ENCODE measurements at regions not wholly inside any gene's neighbourhood (a gene's known extent, or its start where the extent isn't known, plus 50 kb on each side); places are given as distances from the start of the nearest gene placed in this dataset.
"Not testable (repeated sequence)": the region's sequence is repeated elsewhere in the genome, so short reads cannot be mapped to it uniquely, and the experiment has no call there.

DNA sequence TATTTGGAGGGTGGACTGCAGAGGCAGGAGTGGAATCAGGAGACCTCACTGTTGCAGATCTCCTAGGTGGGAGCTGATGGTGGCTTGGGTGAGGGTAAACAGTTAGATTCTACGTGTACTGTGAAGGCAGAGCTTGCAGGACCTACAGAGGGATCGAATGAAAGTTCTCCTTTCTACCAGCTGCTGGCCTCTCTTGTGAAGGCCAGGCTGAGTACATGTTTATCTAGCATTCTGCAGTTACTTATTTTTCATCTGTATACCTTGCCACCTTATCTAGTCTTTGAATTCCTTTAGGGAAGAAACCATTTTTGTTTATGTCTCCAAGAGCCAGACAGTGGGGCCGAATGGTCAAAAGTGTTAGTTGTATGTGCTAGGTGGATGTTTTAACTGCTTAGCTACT is 57.6 kb downstream of the PTTG1 start:
- DNase-seq: no peak

DNA sequence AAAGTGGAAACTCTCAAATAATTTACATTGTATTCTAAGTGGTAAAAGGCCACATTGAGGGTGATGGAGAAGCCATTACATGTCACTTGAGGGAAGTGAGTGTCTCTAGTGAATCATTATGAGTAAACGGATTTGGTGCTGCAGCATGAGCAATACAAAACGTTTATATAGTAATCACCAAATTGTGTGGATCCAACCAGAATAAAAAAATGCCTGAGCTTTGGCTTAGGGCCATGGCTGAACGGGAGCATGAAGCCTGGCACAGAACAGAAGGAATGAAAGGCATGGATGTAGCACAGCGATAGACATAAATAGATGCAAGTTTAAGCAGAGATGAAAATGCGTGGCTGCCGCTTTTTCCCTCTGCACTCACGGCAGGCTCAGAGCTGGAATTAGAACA is 58.3 kb downstream of the PTTG1 start:
- DNase-seq: no peak

DNA sequence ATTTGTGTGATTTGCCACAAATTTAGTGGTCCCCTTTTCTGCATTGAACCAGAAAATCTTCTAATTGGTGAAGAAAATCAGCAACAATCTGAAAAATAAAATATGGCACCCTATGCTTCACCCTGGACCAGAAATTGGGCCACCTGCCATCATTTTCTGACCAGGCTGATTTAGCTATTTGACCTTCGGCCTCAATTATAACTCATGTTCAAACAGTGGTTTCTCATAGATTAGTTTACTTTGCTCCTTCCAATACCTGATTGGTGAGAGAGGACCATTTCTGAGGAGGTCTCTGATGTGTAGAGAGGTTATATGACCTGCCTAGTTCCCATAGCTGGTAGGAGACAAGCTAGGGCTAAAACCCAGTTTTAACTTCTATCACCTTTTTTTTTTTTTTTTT is 59.0 kb downstream of the PTTG1 start:
- no peak for DNase-seq

DNA sequence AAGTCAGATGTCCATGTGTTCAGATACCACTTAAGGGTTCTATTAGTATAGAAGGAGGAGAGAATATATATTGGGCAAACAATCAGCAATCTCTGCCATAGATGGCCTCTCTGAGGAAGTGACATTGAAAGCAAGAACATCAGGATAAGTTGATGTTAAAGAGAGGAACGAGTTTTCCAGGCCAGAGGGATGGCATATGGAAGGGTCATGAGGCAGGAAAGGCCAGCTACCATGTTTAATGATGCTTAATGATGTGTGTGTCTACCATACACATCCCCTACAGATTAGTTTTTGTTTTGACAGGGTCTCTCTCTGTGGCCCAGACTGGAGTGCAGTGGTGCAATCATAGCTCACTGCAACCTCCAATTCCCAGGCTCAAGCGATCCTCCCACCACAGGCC is 63.0 kb downstream of the PTTG1 start:
- no peak for DNase-seq

DNA sequence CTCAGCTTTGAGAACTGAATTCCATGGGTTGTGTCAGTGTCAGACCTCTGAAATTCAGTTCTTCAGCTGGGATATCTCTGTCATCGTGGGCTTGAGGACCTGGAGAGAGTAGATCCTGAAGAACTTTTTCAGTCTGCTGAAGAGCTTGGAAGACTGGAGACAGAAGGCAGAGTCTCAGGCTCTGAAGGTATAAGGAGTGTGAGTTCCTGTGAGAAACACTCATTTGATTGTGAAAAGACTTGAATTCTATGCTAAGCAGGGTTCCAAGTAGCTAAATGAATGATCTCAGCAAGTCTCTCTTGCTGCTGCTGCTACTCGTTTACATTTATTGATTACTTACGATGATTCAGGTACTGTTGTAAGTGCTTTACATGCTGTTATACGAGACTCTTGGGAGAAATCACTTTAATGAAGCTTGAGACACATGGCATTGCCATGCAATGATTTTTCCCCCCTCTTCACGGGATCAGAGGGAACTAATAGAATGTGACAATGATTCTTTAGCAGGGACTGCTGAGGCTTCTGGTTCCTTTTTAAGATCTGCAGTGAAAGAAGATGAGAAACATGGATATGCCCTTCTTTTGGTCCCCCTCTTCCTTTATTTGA is 63.8 kb downstream of the PTTG1 start:
- DNase-seq: no peak

DNA sequence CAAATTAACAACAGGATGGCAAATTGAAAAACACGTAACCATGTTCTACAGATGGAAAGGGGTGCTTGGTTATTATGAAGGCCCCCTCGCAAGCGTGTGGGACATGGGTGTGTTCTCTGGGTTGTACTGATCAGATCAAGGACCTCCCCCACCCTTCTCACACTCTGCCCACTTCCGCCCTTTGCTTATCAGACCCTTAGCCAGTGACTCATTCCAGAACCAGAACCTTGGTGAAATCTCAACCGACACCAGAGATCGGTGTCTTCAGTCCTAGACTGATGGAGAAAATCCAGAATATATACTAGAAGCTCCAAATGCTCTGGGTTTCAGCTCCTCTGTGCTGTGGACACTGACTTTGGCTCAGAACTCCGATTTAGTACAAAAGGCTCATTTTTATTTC is 64.9 kb downstream of the PTTG1 start:
- DNase-seq: no peak

DNA sequence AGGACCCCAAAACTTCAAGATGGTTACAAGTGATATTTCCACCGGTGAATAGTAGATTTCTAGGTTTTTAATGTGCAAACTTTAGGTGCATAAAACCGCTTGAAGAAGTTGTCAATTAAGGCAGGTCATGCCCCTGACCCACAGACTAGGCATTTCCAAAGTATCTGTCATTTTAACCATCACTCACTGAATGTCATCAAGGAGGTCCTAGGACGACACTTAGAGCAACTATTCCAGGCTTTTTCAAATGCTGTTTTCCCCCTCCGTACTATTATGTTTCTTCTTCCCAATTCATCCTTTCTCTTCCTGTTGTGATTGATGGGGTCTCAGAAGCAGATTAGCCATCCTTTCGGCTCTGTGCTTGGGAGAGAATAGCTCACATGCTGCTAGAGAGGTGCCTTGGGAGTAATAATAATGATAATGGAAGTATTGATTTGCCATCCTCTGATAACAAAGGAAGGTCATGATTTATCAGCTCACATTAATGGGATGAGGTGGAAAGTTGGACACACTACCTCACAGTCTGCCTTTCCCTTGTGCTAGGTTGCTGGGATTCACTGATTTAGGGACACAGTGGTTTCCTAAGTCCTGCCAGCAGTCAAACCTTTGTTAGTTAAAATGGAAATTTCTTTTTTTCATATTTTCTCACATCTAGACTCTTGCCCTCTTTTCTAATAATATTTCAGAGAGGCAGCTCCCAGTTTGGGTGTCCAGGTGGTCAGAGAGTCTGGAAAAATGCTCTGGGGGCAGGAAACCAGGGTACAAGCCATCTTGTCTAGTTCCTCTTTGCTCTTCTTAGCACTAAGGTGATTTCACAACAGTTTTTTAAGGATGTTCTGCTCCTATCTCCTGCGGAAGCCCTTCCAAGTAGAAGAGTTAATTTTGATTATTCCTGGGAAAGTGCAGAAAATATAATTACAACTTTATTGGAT is 67.0 kb downstream of the PTTG1 start:
- DNase-seq: no peak

DNA sequence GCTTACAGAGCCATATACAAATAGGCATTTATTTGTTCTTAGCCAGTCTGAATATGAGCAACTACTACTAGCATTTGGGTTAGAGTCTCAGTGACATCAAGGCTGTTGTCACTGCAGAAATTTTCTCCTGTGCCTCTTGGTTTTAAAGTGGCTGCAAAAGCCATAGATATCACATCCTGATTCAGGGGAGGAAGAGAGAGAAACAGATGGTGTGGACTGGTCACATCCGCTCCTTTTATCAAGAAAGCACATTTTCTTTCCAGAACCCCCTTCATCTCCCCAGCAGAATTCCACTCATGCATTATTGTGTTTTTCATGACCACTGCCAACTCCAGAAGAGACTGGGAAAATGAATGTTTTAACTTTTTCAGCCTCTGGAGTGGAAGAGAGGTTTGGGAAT is 69.8 kb downstream of the PTTG1 start:
- DNase-seq: no peak

DNA sequence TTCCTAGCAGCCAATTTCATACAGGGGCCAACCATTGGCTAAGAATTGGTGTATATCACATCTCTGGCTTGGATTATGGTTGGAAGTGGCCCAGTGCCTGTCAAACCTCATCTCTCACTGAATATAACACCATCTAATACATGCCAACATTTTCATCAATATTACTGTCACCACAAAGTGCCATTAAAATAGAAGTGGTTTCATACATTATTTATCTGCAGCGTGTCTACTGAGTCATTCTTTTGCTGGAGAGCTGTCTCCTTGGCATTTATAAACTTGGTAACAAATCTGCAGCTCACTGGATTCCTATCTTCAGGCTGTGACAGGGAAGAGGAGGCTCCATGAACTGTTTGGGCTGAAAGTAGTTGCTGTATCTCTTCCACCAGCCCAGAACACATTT is 70.9 kb downstream of the PTTG1 start:
- DNase-seq: no peak

DNA sequence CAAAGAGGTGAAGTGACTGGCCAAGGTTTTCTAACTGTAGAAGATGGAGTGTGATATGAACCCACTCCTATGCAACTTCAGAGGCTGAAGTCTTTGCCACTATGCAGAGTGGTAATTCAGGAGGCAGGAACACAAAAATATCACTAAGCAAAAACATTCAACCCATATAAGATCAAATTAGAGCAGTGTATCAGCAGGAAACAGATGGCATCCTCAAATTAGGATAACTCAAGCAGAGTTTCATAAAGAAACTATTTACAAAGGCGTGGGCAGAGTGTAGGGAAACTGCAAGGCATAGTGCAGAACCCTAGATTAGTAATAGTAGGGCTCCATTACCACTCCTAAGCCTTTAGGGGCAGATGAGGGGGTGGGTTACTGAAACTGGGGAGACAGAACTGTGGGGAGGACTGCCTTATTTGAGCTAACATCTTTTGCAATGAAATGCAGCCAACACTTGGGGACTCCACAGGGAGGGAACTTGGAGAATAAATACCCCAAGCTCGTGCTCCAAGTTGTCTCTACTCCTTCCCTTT is 72.2 kb downstream of the PTTG1 start:
- no peak for DNase-seq

DNA sequence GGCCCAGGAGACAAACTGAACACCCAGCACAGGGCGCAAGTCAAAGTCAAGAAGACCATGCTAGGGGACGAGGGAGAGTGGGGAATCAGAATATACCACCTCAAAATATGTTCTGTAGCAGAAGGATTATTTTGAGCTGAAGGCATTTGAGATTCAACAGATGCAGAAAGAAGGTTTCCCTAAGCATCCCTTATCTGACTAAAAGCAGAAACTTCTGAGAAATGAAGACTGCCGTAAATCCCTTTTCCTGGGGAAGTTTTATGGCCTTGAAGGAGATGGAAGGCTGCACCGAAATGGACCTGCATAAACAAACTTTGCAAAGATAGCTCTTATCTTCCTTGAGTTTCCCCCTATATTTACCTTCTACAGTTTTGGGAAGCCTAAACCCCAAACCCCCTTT is 72.8 kb downstream of the PTTG1 start:
- DNase-seq: no peak

DNA sequence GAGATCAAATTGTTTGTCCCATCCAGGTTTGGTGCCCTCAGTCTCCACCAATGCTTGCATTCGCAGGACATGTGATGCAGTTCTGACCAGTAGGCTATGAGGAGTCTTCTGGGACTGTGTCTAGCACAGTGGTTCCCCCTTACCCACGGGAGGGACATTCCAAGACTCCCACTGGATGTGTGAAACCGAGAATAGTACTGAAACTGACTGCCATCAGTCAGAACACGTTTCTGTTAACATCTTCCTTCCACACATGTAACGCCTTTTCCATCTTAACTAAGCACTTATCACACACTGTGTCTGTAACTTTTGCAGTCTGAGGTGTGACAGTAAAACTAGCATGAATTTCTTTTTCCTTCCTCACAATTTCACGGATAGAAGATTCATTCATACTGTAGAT is 74.7 kb downstream of the PTTG1 start:
- no peak for DNase-seq

DNA sequence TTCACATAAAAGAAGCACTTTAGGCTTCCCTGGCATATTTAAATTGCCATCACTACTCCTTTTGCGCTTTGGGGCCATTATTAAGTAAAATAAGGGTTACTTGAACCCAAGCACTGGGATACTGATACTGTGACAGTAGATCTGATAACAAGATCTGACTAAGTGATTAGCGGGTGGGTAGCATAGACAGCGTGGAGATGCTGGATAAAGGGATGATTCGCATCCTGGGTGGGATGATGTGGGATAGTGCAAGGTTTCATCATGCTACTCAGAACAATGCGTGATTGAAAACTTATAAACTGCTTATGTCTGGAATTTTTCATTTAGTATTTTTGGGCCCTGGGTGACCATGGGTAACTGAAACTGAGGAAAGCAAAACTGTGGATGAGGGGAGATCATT is 75.1 kb downstream of the PTTG1 start:
- no peak for DNase-seq

DNA sequence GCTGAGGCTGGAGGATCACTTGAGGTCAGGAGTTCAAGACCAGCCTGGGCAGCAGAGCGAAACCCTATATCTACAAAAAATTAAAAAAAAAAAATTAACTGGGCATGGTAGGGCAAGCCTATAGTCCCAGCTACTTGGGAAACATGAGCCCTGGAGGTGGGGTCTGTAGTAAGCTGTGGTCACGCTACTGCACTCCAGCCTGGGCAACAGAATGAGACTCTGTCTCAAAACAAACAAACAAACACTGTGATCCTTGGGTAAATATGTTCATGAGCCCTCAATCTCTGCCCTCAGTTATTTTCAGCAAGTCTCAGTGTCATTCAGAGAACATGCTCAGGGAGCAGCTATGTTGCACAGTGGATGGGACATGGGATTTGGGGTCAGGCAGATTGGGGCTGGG is 76.2 kb downstream of the PTTG1 start:
- no peak for DNase-seq

DNA sequence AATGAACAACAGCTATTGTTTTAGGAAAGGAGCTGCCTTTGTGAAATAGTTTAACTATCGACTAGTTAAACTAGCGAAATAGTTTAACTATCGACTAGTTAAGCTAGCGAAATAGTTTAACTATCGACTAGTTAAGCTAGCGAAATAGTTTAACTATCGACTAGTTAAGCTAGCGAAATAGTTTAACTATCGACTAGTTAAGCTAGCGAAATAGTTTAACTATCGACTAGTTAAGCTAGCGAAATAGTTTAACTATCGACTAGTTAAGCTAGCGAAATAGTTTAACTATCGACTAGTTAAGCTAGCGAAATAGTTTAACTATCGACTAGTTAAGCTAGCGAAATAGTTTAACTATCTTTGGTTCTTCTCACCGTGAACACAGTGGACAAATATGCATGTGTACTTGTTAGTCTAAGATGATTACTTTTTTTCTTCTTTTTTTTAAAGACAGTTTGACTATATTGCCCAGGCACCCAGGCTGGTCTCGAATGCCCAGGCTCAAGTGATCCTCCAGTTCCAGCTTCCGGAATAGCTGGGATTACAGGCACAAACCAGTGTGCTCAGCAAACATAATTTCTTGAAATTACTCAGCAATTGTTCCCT is 76.9 kb downstream of the PTTG1 start:
- not testable (repeated sequence) for DNase-seq

DNA sequence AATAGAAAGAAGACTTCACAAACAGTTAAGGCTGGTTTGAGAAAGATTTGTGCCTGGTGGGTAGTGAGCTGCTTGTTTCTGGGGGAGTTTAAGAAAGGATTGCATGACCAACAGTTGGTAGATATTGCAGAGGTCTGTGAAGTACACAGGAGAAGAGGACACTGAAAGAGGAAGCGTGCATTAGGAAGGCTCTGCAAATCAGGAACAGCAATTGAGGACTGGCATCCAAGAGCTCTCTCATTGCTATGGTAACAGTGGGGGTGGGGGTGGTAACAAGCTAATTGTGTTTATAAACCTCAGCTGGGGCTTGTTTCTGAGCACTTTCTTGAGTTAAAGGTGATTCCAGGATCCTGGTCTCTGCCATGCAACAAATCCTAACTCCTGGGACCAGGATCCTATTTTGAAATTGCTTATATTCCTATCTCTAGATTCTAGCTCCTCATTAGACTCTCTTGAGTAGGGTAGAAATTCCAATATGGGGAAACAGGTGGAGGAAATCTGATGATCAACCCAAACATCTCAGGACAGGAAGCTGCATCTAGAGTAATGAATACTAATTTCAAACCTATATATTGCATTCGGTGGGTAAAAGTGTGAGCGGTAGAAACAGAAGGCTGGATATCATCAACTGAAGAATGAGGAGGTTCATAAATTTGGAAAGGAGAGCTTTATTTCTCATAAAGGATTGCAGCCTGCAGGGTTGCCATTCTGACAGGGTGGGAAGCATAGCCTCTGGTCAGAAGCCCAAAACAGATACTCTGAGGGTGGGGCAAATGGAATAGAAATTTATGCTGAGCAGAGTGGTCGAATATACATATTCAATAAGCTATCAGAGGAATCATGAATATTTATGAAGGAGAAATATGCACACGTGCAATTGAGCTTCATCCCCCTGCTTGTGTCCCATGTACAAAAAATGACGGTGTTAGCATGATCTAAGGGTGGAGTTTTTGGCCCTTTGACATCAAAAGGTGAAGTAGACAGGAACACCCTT is 79.4 kb downstream of the PTTG1 start:
- no peak for DNase-seq

DNA sequence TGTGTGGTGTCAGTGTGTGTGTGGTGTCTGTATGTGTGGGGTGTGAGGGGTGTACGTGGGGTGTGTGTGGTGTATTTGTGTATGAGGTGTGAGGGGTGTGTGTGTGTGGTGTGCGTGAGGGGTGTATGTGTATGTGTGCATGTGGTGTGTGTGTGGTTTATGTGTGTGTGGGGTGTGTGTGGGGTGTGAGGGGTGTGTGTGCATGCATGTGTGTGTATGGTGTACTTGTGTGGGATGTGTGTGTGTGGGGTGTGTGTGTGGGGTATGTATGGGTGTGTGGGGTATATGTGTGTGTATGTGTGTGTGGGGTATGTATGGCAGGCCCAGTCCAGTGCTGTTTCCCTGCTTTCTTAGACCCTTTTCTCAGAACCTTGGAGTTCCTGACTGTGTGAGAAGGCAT is 83.3 kb downstream of the PTTG1 start:
- no peak for DNase-seq

DNA sequence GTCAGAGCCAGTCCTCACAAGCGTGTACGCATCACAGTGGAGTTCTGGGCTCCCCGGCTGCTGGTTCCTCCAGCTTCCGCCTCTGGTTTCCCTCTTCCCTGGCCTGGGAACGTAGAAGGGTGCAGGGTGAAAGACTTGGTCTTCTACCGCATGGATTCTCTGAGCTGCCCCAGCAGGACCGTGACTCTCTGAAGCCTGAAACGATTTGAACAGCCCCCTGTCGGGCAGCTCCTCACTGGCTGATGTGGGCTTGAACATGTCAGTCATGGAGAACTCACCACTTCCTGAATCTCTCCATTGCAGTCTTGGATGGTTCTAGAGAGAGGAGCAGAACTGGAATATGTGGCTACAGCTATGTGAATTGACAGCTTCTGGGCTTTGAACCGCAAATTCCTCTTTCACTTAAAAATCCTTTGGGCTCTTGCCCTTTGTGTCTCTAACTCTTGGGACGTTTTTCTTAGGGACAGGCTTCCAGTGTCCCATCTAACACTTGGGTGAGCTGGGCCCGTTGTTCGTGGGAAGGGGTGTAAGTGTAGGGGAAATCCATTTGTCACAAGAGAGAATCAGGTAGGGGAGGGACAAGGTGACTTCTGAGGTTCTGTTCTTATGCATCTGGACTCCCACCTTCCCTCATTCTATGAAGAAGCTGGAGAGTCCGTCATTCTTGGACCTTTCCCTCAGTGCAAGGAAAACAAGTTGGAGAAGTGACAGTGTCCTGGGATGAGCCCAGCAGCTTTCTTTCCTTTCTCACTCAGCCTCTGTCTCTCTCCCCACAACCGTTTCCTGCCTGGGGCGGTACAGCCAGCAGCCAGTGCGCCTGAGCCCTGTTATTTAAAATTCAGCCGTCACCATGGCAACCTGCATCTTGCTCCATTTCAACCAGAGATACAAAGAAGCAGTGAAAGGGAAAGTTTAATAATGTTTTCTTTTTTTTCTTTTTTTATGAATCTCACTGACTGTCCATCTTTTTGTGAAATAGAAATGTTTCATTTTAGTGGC is 84.7 kb downstream of the PTTG1 start:
- no peak for DNase-seq

DNA sequence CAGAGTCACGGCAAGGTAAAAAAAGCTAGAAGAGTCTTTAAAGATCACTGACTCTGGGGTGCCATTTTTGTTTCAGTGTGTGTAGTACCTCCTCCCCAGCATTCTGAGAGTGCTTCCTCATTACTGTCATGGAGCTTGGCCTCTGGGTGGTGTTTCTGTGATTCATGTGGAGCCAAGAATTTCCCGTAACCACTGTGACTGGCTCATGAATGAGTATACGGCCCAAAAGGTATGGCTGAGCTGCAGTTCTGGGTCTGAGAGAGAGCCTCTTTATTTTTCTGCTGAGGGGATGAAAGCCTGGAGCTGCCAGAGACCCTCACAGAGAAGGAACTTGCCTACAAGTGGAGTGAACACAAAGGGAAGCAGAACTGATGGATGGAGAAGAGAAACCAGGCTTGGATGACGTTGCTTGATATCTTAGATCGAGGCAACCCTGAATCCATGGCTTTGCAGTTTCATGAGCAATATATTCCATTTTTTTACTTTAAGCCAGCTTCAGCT is 85.6 kb downstream of the PTTG1 start:
- DNase-seq: no peak

DNA sequence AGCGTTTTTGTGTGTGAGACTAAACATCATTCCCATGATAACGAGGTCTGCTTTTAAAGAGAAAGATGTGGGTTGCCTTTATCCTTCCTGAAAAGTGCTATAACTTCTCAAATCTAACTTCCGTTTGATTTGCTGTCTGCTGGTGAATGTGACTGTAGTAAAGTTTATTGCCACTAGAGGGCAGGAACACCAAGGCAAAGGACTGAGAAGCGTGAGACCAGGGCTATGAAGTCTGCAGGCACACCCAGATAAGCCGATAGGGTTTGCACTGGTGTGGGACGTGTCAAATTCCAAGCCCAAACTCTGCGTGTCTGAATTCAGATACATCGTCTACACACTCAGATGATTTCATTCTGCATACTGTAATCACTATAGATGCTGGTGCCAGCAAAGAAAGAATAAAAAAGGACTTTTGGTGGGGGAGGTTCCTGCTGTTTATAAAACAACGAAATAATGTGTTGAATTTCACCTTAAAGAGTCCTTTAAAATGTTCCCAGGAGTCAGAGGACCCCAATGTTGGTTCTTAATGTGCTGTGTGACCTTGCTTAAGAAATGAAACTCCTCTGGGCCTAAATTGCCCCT is 87.2 kb downstream of the PTTG1 start:
- DNase-seq: peak; percentile 42
